Gastrocnemius medialis (tissue), 4 donors: ENCODE measurements at regions not wholly inside any gene's neighbourhood (a gene's known extent, or its start where the extent isn't known, plus 50 kb on each side); places are given as distances from the start of the nearest gene placed in this dataset.

Experiments used
- CTCF ChIP-seq, 5 experiments: fragments of 450-650 bp in 3 of 5; fragments of 200-600 bp in 2 of 5; sonication (generic) in 2 of 5; IDR thresholded peaks in 4 of 5; conservative IDR thresholded peaks in 1 of 5; 1 replicate in 4 of 5; 2 replicates in 1 of 5; pipeline ENCODE4 v1.5.1; 2016 to 2019; ENCODE audit warnings: antibody characterized with exemption in 5 of 5, mild to moderate bottlenecking in 3 of 5, moderate library complexity in 3 of 5
- POLR2A ChIP-seq, 2 donors: fragments of 450-650 bp; IDR thresholded peaks; one replicate each; pipeline ENCODE4 v1.6.1; 2017; ENCODE audit warnings: antibody characterized with exemption in 2 of 2, mild to moderate bottlenecking in 2 of 2, moderate library complexity in 2 of 2

GRCh38 chr20:56994006-56994405, 272.4 kb downstream of the BMP7 start:
- TF ChIP-seq POLR2A (IDR thresholded peaks at IDR 0.05) (no peak), CTCF (IDR thresholded peaks at IDR 0.05 in 4 of 5, conservative IDR thresholded peaks at IDR 0.05 in 1 of 5) (no peak)
